ENCODE measurements at regions not wholly inside any gene's neighbourhood (a gene's known extent, or its start where the extent isn't known, plus 50 kb on each side); places are given as distances from the start of the nearest gene placed in this dataset.

- H3K36me3 ChIP-seq: no peaks in the 10 kb centered on the region
- TF ChIP-seq CTCF (IDR thresholded peaks at IDR 0.05) (no peak), POLR2A (IDR thresholded peaks at IDR 0.05) (no peak), POLR2AphosphoS5 (IDR thresholded peaks at IDR 0.05; ENCODE audit: insufficient read depth in 1 of 2, low read depth in 1 of 2) (no peak)
- no peaks in the 10 kb centered on the region for H3K4me1 ChIP-seq
- no peak overlapping the region for H3K27ac ChIP-seq
- no peaks in the 10 kb centered on the region for H3K9me3 ChIP-seq
- intact Hi-C loops (cut with DNase I): no loop called here
- no peak overlapping the region for H3K4me3 ChIP-seq
- no peaks in the 10 kb centered on the region for H3K27me3 ChIP-seq
- DNase-seq (ENCODE audit: extremely low spot score in 2 of 2): peak in 1 of 2 donors; percentile 16
These were observed 401.4 kb upstream of the C16orf82 start for GRCh38 chr16:26665166-26665939.

- DNase-seq (ENCODE audit: extremely low spot score in 2 of 2): peak in 1 of 2 donors; percentile 2
- TF ChIP-seq POLR2A (IDR thresholded peaks at IDR 0.05) (no peak), CTCF (IDR thresholded peaks at IDR 0.05) (no peak), POLR2AphosphoS5 (IDR thresholded peaks at IDR 0.05; ENCODE audit: insufficient read depth in 1 of 2, low read depth in 1 of 2) (no peak)
- intact Hi-C loops (cut with DNase I): no loop called here
These were observed 400.2 kb upstream of the C16orf82 start for GRCh38 chr16:26666486-26666885.

GRCh38 chr16:26667307-26667706, 399.4 kb upstream of the C16orf82 start:
- TF ChIP-seq CTCF (IDR thresholded peaks at IDR 0.05) (no peak), POLR2AphosphoS5 (IDR thresholded peaks at IDR 0.05; ENCODE audit: insufficient read depth in 1 of 2, low read depth in 1 of 2) (no peak), POLR2A (IDR thresholded peaks at IDR 0.05) (no peak)

More at GRCh38 chr16:26666486-26666885, 400.2 kb upstream of the C16orf82 start:
- Histone ChIP-seq H3K4me1 (no peaks in the 10 kb centered on the region), H3K27ac (no peak overlapping the region), H3K4me3 (no peak overlapping the region), H3K27me3 (no peaks in the 10 kb centered on the region), H3K36me3 (no peaks in the 10 kb centered on the region), H3K9me3 (no peaks in the 10 kb centered on the region)

GRCh38 chr16:26668026-26668425, 398.7 kb upstream of the C16orf82 start:
- Histone ChIP-seq H3K36me3 (no peaks in the 10 kb centered on the region), H3K4me3 (no peak overlapping the region), H3K27me3 (no peaks in the 10 kb centered on the region), H3K27ac (no peak overlapping the region), H3K4me1 (no peaks in the 10 kb centered on the region), H3K9me3 (no peaks in the 10 kb centered on the region)
- TF ChIP-seq POLR2A (IDR thresholded peaks at IDR 0.05) (no peak), CTCF (IDR thresholded peaks at IDR 0.05) (no peak), POLR2AphosphoS5 (IDR thresholded peaks at IDR 0.05; ENCODE audit: insufficient read depth in 1 of 2, low read depth in 1 of 2) (no peak)
- intact Hi-C loops (cut with DNase I): no loop called here
- peak in 1 of 2 donors; percentile 22 for DNase-seq (ENCODE audit: extremely low spot score in 2 of 2)

More at GRCh38 chr16:26667307-26667706, 399.4 kb upstream of the C16orf82 start:
- intact Hi-C loops (cut with DNase I): no loop called here
- Histone ChIP-seq H3K4me1 (no peaks in the 10 kb centered on the region), H3K9me3 (no peaks in the 10 kb centered on the region), H3K27me3 (no peaks in the 10 kb centered on the region), H3K4me3 (no peak overlapping the region), H3K36me3 (no peaks in the 10 kb centered on the region), H3K27ac (no peak overlapping the region)
- peak in 1 of 2 donors; percentile 34 for DNase-seq (ENCODE audit: extremely low spot score in 2 of 2)

- intact Hi-C loops (cut with DNase I): no loop called here
- Histone ChIP-seq H3K9me3 (no peaks in the 10 kb centered on the region), H3K4me1 (no peaks in the 10 kb centered on the region), H3K27ac (no peak overlapping the region), H3K36me3 (no peaks in the 10 kb centered on the region), H3K27me3 (no peaks in the 10 kb centered on the region), H3K4me3 (no peak overlapping the region)
- peak in 1 of 2 donors; percentile 32 for DNase-seq (ENCODE audit: extremely low spot score in 2 of 2)
- no peak for TF ChIP-seq CTCF (IDR thresholded peaks at IDR 0.05)
These were observed 394.5 kb upstream of the C16orf82 start for GRCh38 chr16:26672206-26672605.

All from vagina (tissue), 2 donors.